ENCODE measurements at regions not wholly inside any gene's neighbourhood (a gene's known extent, or its start where the extent isn't known, plus 50 kb on each side); places are given as distances from the start of the nearest gene placed in this dataset.
"Not testable (repeated sequence)": the region's sequence is repeated elsewhere in the genome, so short reads cannot be mapped to it uniquely, and the experiment has no call there.

GRCh38 chr13:91207261-91207660, 140.2 kb upstream of the MIR17HG start:
- DNase-seq (ENCODE audit: low read depth in 2 of 2) = no peak

- no peak for DNase-seq (ENCODE audit: low read depth in 2 of 2)
These were observed 136.0 kb upstream of the MIR17HG start for GRCh38 chr13:91211510-91211909.

- DNase-seq (ENCODE audit: low read depth in 2 of 2) = no peak
These were observed 135.3 kb upstream of the MIR17HG start for GRCh38 chr13:91212231-91212630.

GRCh38 chr13:91214031-91214430, 133.5 kb upstream of the MIR17HG start:
- DNase-seq (ENCODE audit: low read depth in 2 of 2) = no peak

DNA sequence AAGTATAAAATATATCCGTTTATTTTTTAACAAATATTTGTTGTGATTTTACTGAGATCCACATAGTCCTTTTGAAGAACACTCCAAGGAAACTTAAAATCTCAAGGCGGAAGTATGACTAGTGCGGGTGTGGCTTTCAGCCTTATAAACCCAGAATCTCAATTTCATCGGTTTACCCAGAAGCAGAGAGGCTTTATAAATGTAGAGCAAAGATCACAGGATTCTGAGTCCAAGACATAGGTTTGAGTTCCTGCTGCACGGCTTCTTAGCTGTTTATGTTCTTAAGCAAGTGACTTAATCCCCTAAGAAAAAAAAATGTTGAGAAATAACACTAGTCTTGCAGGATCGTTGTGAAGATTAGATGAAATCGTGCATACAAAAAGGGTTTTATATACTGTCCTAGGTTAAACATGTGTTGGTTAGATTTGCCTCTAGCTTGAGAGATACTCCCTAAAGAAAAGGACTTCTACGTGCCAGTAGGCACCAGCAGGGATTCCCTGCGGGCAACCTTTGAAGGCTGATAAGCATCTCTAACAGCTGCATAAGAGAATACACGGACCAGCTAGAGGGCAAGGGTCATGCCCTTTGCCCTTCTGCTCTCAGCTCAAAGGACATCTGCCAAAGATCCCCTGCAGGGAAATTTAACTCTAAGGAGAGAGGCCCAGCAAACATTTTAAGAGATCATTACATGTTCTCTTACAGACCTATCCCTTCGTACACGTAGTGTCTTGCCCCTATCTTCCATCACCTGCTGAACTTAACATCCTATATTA, 130.4 kb upstream of the MIR17HG start:
- no peak for DNase-seq (ENCODE audit: low read depth in 2 of 2)

- DNase-seq (ENCODE audit: low read depth in 2 of 2) = no peak
These were observed 128.3 kb upstream of the MIR17HG start for GRCh38 chr13:91219201-91219600.

GRCh38 chr13:91220872-91221271, 126.6 kb upstream of the MIR17HG start:
- no peak for DNase-seq (ENCODE audit: low read depth in 2 of 2)

- no peak for DNase-seq (ENCODE audit: low read depth in 2 of 2)
These were observed 119.4 kb upstream of the MIR17HG start for GRCh38 chr13:91228108-91228507.

DNA sequence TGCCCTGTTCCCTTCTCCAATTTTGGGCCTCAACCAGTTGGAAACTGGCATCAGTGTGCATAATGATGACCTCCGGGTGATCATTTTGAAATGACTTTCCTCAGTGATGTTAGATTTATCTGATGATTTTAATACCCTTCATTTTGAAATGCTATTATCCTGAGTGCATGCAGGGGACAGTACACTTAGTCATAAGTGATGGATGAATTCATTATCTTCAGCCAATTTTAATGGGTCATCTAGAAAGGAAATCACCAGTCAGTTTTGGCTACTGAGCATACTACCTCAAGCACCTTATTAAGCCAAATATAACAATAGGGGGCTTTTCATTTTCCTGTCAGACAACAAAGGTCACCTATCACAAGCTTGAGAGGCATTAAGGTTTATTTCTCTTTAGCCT, 118.5 kb upstream of the MIR17HG start:
- DNase-seq (ENCODE audit: low read depth in 2 of 2) = no peak

DNA sequence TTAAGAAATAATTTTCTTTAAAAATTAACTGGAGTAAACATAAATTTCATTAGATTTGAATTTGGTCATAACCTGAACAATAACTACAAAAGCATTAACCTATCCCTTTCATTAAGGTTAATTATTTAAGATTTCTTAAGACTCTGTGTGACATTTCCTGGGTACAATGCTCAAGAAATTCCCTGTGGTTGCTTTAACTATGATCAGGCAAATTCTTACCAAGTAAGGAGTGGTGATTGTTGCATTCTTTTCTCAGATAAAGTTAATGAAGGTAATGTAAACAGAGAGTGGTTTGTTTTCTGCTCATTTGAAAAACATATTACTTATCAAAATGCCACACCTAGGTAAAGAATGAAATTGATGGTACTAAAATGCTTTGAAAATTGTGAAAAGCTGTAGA, 114.8 kb upstream of the MIR17HG start:
- DNase-seq (ENCODE audit: low read depth in 2 of 2) = no peak

DNA sequence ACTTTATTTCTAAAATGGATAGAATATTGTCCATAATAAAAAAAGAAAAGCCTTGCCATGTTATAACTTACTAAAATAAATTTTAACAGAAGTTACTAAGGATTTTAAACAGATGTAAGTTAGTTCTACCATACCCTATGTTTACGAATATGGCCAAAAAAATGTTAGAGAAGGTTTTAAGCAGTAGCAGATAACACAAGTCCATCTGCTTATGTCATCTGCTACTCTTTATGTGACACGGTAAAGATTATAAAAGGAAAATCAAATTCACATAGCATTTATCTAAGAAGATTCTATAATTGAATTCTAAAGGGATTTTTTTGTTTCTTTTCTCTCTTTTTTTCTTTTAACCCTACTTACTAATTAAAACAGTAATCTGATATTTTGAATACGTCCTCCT, 114.2 kb upstream of the MIR17HG start:
- DNase-seq (ENCODE audit: low read depth in 2 of 2) = no peak

DNA sequence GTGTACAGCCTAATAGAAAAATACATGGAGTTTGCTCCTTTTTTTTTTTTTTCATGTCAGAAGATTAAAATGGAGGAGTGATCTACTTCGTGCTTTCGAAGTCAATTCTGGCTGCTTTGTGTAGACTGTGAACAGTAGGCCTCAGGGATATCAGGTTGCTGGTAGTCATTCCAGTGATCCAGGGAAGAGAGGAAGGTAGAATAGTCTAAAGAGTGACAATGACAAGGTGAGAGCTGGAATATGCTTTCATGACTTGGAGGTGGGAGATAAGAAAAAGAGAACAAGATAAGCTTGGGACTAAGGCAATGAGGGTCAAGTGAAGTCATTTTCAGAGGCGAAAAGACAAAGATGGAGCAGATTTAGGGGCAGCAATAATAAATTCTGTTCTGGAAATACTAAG, 111.3 kb upstream of the MIR17HG start:
- DNase-seq (ENCODE audit: low read depth in 2 of 2) = no peak

GRCh38 chr13:91236921-91237320, 110.6 kb upstream of the MIR17HG start:
- no peak for DNase-seq (ENCODE audit: low read depth in 2 of 2)

GRCh38 chr13:91238036-91238435, 109.5 kb upstream of the MIR17HG start:
- no peak for DNase-seq (ENCODE audit: low read depth in 2 of 2)

- no peak for DNase-seq (ENCODE audit: low read depth in 2 of 2)
These were observed 107.1 kb upstream of the MIR17HG start for GRCh38 chr13:91240341-91240740.

- DNase-seq (ENCODE audit: low read depth in 2 of 2) = no peak
These were observed 106.1 kb upstream of the MIR17HG start for GRCh38 chr13:91241221-91241933.

- no peak for DNase-seq (ENCODE audit: low read depth in 2 of 2)
These were observed 104.8 kb upstream of the MIR17HG start for GRCh38 chr13:91242652-91243051.

- no peak for DNase-seq (ENCODE audit: low read depth in 2 of 2)
These were observed 102.2 kb upstream of the MIR17HG start for GRCh38 chr13:91245288-91245687.

- DNase-seq (ENCODE audit: low read depth in 2 of 2) = no peak
These were observed 99.7 kb upstream of the MIR17HG start for GRCh38 chr13:91247768-91248167.

GRCh38 chr13:91248249-91248648, 99.2 kb upstream of the MIR17HG start:
- DNase-seq (ENCODE audit: low read depth in 2 of 2) = no peak

- no peak for DNase-seq (ENCODE audit: low read depth in 2 of 2)
These were observed 98.1 kb upstream of the MIR17HG start for GRCh38 chr13:91249370-91249769.

DNA sequence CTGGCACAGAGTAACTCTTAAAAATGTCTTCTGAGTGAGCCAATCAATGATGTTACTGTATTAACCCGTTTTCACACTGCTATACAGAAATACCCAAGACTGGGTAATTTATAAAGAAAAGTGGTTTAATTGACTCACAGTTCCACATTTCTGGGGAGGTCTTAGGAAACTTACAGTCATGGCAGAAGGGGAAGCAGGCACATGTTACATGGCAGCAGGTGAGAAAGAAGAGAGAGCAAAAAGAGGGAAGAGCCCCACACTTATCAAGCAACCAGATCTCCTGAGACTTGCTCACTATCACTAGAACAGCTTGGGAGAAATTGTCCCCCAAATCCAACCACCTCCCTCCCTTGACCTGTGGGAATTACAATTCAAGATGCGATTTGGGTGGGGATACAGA, 97.6 kb upstream of the MIR17HG start:
- no peak for DNase-seq (ENCODE audit: low read depth in 2 of 2)

GRCh38 chr13:91251573-91251972, 95.9 kb upstream of the MIR17HG start:
- not testable (repeated sequence) for DNase-seq (ENCODE audit: low read depth in 2 of 2)
